ENCODE measurements at regions not wholly inside any gene's neighbourhood (a gene's known extent, or its start where the extent isn't known, plus 50 kb on each side); places are given as distances from the start of the nearest gene placed in this dataset.

- DNase-seq (no peak), ATAC-seq (replicated peaks in 1 of 4) (no peak)
- Mint-ChIP-seq H3K9me3 (peaks cover 0 to 5% (median 0%) of the 10 kb centered on the region in 3 donors), H3K27ac (no peak overlapping the region), H3K27me3 (no peaks in the 10 kb centered on the region), H3K4me3 (no peak overlapping the region), H3K4me1 (no peaks in the 10 kb centered on the region), H3K36me3 (no peaks in the 10 kb centered on the region)
- Histone ChIP-seq H3K4me3 (ENCODE audit: control insufficient read depth in 1 of 2, extremely low read depth in 1 of 2, low read length in 1 of 2) (no peak overlapping the region), H3K9me3 (no peaks in the 10 kb centered on the region), H3K27me3 (replicated peaks in 1 of 2; ENCODE audit: control insufficient read depth in 2 of 2, extremely low read depth in 1 of 2, insufficient read depth in 2 of 2, low read length in 1 of 2) (no peaks in the 10 kb centered on the region), H3K27ac (ENCODE audit: low read length) (no peak overlapping the region), H3K36me3 (ENCODE audit: control insufficient read depth in 2 of 2, extremely low read depth in 1 of 2, insufficient read depth in 1 of 2, low read length in 1 of 2) (no peaks in the 10 kb centered on the region), H3K4me1 (ENCODE audit: control insufficient read depth in 1 of 2, extremely low read depth in 1 of 2, insufficient read depth in 2 of 2, low read length in 2 of 2) (no peaks in the 10 kb centered on the region)
- POLR2A ChIA-PET: no interaction called here
- CTCF ChIA-PET: no interaction called here
- no CpG with 5 or more reads among the region's 2 CpGs for WGBS (ENCODE audit: insufficient coverage)
Observed at GRCh38 chr10:121182219-121182618, 331.1 kb downstream of the WDR11 start.

- no peak for DNase-seq
- H3K4me3 Mint-ChIP-seq: no peak overlapping the region
- WGBS (ENCODE audit: insufficient coverage): no CpG with 5 or more reads among the region's 4 CpGs
- no peaks in the 10 kb centered on the region for H3K27me3 ChIP-seq (replicated peaks in 1 of 2; ENCODE audit: control insufficient read depth in 2 of 2, extremely low read depth in 1 of 2, insufficient read depth in 2 of 2, low read length in 1 of 2)
- H3K9me3 ChIP-seq: no peaks in the 10 kb centered on the region
- H3K4me1 ChIP-seq (ENCODE audit: control insufficient read depth in 1 of 2, extremely low read depth in 1 of 2, insufficient read depth in 2 of 2, low read length in 2 of 2): no peaks in the 10 kb centered on the region
- peaks cover 0 to 5% (median 0%) of the 10 kb centered on the region in 3 donors for H3K9me3 Mint-ChIP-seq
- H3K27ac ChIP-seq (ENCODE audit: low read length): no peak overlapping the region
- no peaks in the 10 kb centered on the region for H3K27me3 Mint-ChIP-seq
- no peaks in the 10 kb centered on the region for H3K36me3 ChIP-seq (ENCODE audit: control insufficient read depth in 2 of 2, extremely low read depth in 1 of 2, insufficient read depth in 1 of 2, low read length in 1 of 2)
- no peaks in the 10 kb centered on the region for H3K4me1 Mint-ChIP-seq
- H3K36me3 Mint-ChIP-seq: no peaks in the 10 kb centered on the region
- H3K4me3 ChIP-seq (ENCODE audit: control insufficient read depth in 1 of 2, extremely low read depth in 1 of 2, low read length in 1 of 2): no peak overlapping the region
- H3K27ac Mint-ChIP-seq: no peak overlapping the region
- no peak for ATAC-seq (replicated peaks in 1 of 4)
- POLR2A ChIA-PET: no interaction called here
- CTCF ChIA-PET: interaction anchor here in 1 of 2 donors (0.5 kb wide), 1 partner anchor 80 kb away, joined by 4 read pairs; no protein-coding TSS in a partner anchor
Observed at GRCh38 chr10:121183236-121183635, 332.1 kb downstream of the WDR11 start.

GRCh38 chr10:121183707-121184106 lies 332.5 kb downstream of the WDR11 start:
- H3K4me1 ChIP-seq (ENCODE audit: control insufficient read depth in 1 of 2, extremely low read depth in 1 of 2, insufficient read depth in 2 of 2, low read length in 2 of 2): no peaks in the 10 kb centered on the region
- no peak overlapping the region for H3K4me3 Mint-ChIP-seq
- DNase-seq (no peak), ATAC-seq (replicated peaks in 1 of 4) (no peak)
- no peak overlapping the region for H3K27ac Mint-ChIP-seq
- no peaks in the 10 kb centered on the region for H3K4me1 Mint-ChIP-seq
- H3K4me3 ChIP-seq (ENCODE audit: control insufficient read depth in 1 of 2, extremely low read depth in 1 of 2, low read length in 1 of 2): no peak overlapping the region
- CTCF ChIA-PET: no interaction called here
- no CpG with 5 or more reads among the region's 1 CpG for WGBS (ENCODE audit: insufficient coverage)
- H3K9me3 Mint-ChIP-seq: peaks cover 0 to 1% (median 0%) of the 10 kb centered on the region in 3 donors
- no peaks in the 10 kb centered on the region for H3K36me3 Mint-ChIP-seq
- H3K27ac ChIP-seq (ENCODE audit: low read length): no peak overlapping the region
- H3K27me3 Mint-ChIP-seq: no peaks in the 10 kb centered on the region
- H3K27me3 ChIP-seq (replicated peaks in 1 of 2; ENCODE audit: control insufficient read depth in 2 of 2, extremely low read depth in 1 of 2, insufficient read depth in 2 of 2, low read length in 1 of 2): no peaks in the 10 kb centered on the region
- POLR2A ChIA-PET: no interaction called here
- no peaks in the 10 kb centered on the region for H3K9me3 ChIP-seq
- no peaks in the 10 kb centered on the region for H3K36me3 ChIP-seq (ENCODE audit: control insufficient read depth in 2 of 2, extremely low read depth in 1 of 2, insufficient read depth in 1 of 2, low read length in 1 of 2)

GRCh38 chr10:121185816-121186455 lies 334.8 kb downstream of the WDR11 start:
- no peaks in the 10 kb centered on the region for H3K36me3 ChIP-seq (ENCODE audit: control insufficient read depth in 2 of 2, extremely low read depth in 1 of 2, insufficient read depth in 1 of 2, low read length in 1 of 2)
- no peak overlapping the region for H3K4me3 ChIP-seq (ENCODE audit: control insufficient read depth in 1 of 2, extremely low read depth in 1 of 2, low read length in 1 of 2)
- no peak overlapping the region for H3K4me3 Mint-ChIP-seq
- no peaks in the 10 kb centered on the region for H3K27me3 Mint-ChIP-seq
- CTCF ChIA-PET: no interaction called here
- ATAC-seq (replicated peaks in 1 of 4) (no peak), DNase-seq (no peak)
- no peaks in the 10 kb centered on the region for H3K4me1 ChIP-seq (ENCODE audit: control insufficient read depth in 1 of 2, extremely low read depth in 1 of 2, insufficient read depth in 2 of 2, low read length in 2 of 2)
- H3K9me3 ChIP-seq: no peaks in the 10 kb centered on the region
- no peak overlapping the region for H3K27ac Mint-ChIP-seq
- no peaks in the 10 kb centered on the region for H3K36me3 Mint-ChIP-seq
- WGBS (ENCODE audit: insufficient coverage): 93% methylated on average over 3 of the region's 7 CpGs
- H3K4me1 Mint-ChIP-seq: no peaks in the 10 kb centered on the region
- no peaks in the 10 kb centered on the region for H3K27me3 ChIP-seq (replicated peaks in 1 of 2; ENCODE audit: control insufficient read depth in 2 of 2, extremely low read depth in 1 of 2, insufficient read depth in 2 of 2, low read length in 1 of 2)
- POLR2A ChIA-PET: no interaction called here
- no peak overlapping the region for H3K27ac ChIP-seq (ENCODE audit: low read length)
- H3K9me3 Mint-ChIP-seq: peaks cover 0 to 3% (median 0%) of the 10 kb centered on the region in 3 donors

- no peaks in the 10 kb centered on the region for H3K4me1 ChIP-seq (ENCODE audit: control insufficient read depth in 1 of 2, extremely low read depth in 1 of 2, insufficient read depth in 2 of 2, low read length in 2 of 2)
- H3K27ac ChIP-seq (ENCODE audit: low read length): no peak overlapping the region
- DNase-seq: no peak
- ChIA-PET CTCF (no interaction called here), POLR2A (interaction anchor here in 1 of 2 donors (0.5 kb wide), 1 partner anchor 232 kb away, joined by 4 read pairs; no protein-coding TSS in a partner anchor)
- no peak overlapping the region for H3K27ac Mint-ChIP-seq
- no peaks in the 10 kb centered on the region for H3K4me1 Mint-ChIP-seq
- no peak for ATAC-seq (replicated peaks in 1 of 4)
- H3K4me3 ChIP-seq (ENCODE audit: control insufficient read depth in 1 of 2, extremely low read depth in 1 of 2, low read length in 1 of 2): no peak overlapping the region
- no peaks in the 10 kb centered on the region for H3K36me3 ChIP-seq (ENCODE audit: control insufficient read depth in 2 of 2, extremely low read depth in 1 of 2, insufficient read depth in 1 of 2, low read length in 1 of 2)
- peaks cover 0 to 3% (median 0%) of the 10 kb centered on the region in 3 donors for H3K9me3 Mint-ChIP-seq
- no peaks in the 10 kb centered on the region for H3K9me3 ChIP-seq
- no peaks in the 10 kb centered on the region for H3K36me3 Mint-ChIP-seq
- no peaks in the 10 kb centered on the region for H3K27me3 ChIP-seq (replicated peaks in 1 of 2; ENCODE audit: control insufficient read depth in 2 of 2, extremely low read depth in 1 of 2, insufficient read depth in 2 of 2, low read length in 1 of 2)
- no peaks in the 10 kb centered on the region for H3K27me3 Mint-ChIP-seq
- H3K4me3 Mint-ChIP-seq: no peak overlapping the region
Observed at GRCh38 chr10:121187391-121187790, 336.2 kb downstream of the WDR11 start.

GRCh38 chr10:121188005-121188404 lies 336.8 kb downstream of the WDR11 start:
- H3K4me3 ChIP-seq (ENCODE audit: control insufficient read depth in 1 of 2, extremely low read depth in 1 of 2, low read length in 1 of 2): no peak overlapping the region
- no peaks in the 10 kb centered on the region for H3K27me3 ChIP-seq (replicated peaks in 1 of 2; ENCODE audit: control insufficient read depth in 2 of 2, extremely low read depth in 1 of 2, insufficient read depth in 2 of 2, low read length in 1 of 2)
- ChIA-PET POLR2A (no interaction called here), CTCF (no interaction called here)
- Mint-ChIP-seq H3K36me3 (no peaks in the 10 kb centered on the region), H3K27me3 (no peaks in the 10 kb centered on the region), H3K9me3 (peaks cover 0 to 5% (median 0%) of the 10 kb centered on the region in 3 donors), H3K4me3 (no peak overlapping the region), H3K27ac (no peak overlapping the region), H3K4me1 (no peaks in the 10 kb centered on the region)
- H3K36me3 ChIP-seq (ENCODE audit: control insufficient read depth in 2 of 2, extremely low read depth in 1 of 2, insufficient read depth in 1 of 2, low read length in 1 of 2): no peaks in the 10 kb centered on the region
- ATAC-seq (replicated peaks in 1 of 4): no peak
- no peak overlapping the region for H3K27ac ChIP-seq (ENCODE audit: low read length)
- no peaks in the 10 kb centered on the region for H3K4me1 ChIP-seq (ENCODE audit: control insufficient read depth in 1 of 2, extremely low read depth in 1 of 2, insufficient read depth in 2 of 2, low read length in 2 of 2)
- H3K9me3 ChIP-seq: no peaks in the 10 kb centered on the region
- no peak for DNase-seq
- 29% methylated on average over 4 of the region's 6 CpGs for WGBS (ENCODE audit: insufficient coverage)

- 81% methylated on average over 4 of the region's 7 CpGs for WGBS (ENCODE audit: insufficient coverage)
- peaks cover 0 to 5% (median 0%) of the 10 kb centered on the region in 3 donors for H3K9me3 Mint-ChIP-seq
- DNase-seq: no peak
Observed at GRCh38 chr10:121189066-121189465, 337.9 kb downstream of the WDR11 start.

More at GRCh38 chr10:121189066-121189465, 337.9 kb downstream of the WDR11 start:
- Mint-ChIP-seq H3K27ac (no peak overlapping the region), H3K4me1 (no peaks in the 10 kb centered on the region), H3K4me3 (no peak overlapping the region), H3K36me3 (no peaks in the 10 kb centered on the region), H3K27me3 (no peaks in the 10 kb centered on the region)
- Histone ChIP-seq H3K27ac (ENCODE audit: low read length) (no peak overlapping the region), H3K4me1 (ENCODE audit: control insufficient read depth in 1 of 2, extremely low read depth in 1 of 2, insufficient read depth in 2 of 2, low read length in 2 of 2) (no peaks in the 10 kb centered on the region), H3K27me3 (replicated peaks in 1 of 2; ENCODE audit: control insufficient read depth in 2 of 2, extremely low read depth in 1 of 2, insufficient read depth in 2 of 2, low read length in 1 of 2) (no peaks in the 10 kb centered on the region), H3K36me3 (ENCODE audit: control insufficient read depth in 2 of 2, extremely low read depth in 1 of 2, insufficient read depth in 1 of 2, low read length in 1 of 2) (no peaks in the 10 kb centered on the region), H3K9me3 (no peaks in the 10 kb centered on the region), H3K4me3 (ENCODE audit: control insufficient read depth in 1 of 2, extremely low read depth in 1 of 2, low read length in 1 of 2) (no peak overlapping the region)
- POLR2A ChIA-PET: no interaction called here
- no peak for ATAC-seq (replicated peaks in 1 of 4)
- CTCF ChIA-PET: no interaction called here
